Effector CD8-positive, alpha-beta T cell (primary cell): ENCODE measurements at regions not wholly inside any gene's neighbourhood (a gene's known extent, or its start where the extent isn't known, plus 50 kb on each side); places are given as distances from the start of the nearest gene placed in this dataset.
"Not testable (repeated sequence)": the region's sequence is repeated elsewhere in the genome, so short reads cannot be mapped to it uniquely, and the experiment has no call there.

ENCODE experiments used
- DNase-seq: peaks from one replicate; lab custom pipeline; 2025; lab: John Stamatoyannopoulos, UW

DNA sequence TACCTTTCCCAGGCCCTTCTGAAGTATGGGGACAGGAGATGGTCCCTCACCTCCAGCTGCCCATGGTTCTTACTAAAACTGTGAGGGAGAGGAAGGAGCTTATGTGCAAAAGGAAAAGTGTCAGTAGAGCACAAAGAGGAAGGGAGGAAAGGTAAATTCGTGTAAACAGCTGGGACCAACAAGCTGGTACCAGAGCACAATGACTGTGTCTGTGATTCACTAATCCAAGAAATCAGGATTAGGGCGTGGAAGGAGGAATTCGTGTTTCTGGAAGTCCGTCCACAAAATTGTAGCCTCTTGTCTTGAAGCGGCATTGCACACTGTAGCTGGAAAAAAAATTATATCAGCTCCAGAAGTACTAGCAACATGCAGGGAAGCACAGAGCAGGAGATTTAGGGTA is 129.0 kb upstream of the RREB1 start:
- no peak for DNase-seq

DNA sequence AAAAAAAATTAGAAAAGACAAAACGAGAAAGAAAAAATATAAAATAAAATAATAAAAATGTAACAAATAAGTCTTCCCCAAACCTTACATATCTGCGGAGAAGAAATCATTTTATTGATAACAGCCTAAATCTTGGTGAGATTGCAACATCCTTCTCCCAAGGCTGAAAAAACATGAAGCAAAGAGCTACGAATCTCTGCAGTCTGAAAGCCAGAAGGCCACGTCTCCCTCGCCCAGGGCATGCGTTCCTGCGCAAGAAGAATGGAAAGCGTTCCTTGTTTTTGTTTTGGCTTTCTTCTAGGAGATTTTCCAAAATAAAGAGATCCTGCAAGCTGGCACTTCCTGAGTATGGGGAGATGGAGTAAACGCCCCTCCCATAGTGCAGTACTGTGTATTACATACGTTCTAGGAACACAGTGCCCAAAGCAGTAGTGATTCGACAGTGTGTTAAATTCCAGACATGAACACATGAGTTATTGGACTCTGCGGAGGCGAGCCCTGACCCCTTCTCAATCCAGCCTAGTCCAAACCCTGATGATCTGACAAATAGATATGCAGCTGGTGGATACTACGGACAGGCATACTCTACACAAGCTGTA is 126.7 kb upstream of the RREB1 start:
- DNase-seq: no peak

DNA sequence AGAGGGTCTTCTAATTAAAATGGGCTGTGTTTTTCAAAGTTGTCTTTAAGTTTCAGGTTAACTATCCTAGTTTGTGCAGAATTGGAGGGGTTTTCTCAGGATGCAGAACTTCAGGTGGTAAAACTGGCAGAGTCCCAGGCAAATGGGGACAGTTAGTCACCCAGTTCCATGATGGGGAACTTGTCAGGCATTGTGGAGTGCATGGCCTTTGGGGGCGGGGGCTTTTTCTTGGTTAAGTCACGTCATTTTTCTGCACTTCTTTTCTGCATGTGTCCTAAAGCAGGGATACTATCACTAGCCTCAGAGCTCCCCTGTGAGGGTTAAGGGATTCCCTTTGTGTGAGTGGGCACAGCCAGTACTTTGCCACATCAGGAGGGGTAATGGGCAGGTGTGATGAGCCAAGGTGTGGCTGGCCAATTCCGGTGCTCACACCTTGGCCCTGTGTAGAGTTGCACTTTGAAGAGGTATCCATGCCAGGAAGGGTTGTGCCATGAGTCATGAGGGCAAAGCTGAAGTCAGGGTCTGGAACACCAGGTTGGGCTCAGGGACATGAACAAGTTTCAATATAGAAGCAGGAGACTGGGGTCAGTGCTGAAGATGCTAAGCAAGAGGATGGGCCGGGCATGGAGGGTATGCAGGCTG is 126.0 kb upstream of the RREB1 start:
- no peak for DNase-seq

DNA sequence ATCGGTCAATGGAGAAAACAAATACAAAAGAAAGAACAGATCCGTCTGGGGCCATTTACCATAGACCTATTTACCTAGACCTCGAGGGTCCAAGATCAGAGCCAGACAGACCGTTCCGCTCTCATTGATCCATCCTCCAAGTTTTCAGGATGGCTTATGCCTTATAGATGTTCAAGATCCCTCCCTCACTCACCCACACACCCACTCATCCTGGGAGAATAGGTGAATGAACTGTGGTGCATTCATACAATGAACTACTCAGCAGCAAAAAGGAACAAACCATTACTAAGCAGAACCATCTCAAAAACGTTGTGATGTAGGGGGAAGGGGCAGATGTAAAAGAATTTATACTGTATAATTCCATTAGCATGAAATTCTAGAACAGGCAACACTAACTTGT is 125.1 kb upstream of the RREB1 start:
- DNase-seq: no peak

DNA sequence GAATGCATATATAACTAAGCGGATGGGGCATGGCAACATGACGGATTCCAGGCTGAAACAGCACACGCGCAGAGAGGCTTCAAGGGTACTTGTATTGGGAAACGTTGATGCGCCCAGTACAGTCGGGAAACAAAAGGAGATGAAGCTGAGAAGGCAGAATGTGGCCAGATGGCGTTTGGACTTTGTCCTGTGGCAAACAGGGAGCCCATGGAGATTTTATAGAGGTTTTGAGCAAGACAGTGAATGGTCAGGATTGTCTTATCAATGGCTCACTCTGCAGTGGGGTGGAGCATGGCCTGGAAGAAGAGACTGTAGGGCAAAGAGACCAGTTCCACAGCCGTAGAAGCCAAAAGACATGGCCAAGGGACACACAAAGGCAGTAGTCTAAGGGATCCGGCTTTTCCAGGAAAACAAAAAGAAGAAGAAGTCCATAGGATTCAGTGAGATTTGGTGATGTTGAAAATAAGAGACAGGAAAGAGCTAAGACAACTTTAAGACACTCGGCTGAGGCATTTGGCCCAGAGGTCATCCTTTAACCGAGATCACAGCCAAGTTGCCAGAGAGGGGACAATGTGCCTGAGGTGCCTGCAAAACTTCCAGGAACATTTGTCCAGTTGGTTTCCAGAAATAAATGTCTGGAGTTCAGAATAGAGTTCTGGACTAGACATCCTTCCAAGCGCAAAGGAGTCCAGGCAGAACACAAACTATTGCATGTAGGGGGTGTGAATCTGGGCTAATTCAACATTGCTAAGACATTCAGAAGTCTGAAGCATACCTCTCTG is 123.0 kb upstream of the RREB1 start:
- DNase-seq: no peak

DNA sequence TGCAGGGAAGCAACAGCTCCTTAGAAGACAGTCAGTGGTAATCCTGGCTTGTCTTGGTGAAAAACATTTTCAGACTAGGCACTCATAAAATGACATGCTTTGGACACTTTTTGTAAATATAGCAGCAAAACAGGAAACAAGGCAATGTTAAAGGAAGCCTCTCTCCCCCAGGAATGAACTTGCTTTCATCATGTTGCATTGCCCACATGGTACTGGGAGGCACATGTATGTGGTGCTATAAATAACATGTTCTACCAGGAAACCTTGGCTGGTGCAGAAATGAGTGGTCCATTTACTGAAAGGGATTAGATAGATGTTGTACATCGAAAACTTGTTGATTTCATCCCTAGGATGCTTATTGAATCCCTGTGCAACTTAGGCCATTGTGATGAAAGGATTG is 121.4 kb upstream of the RREB1 start:
- no peak for DNase-seq

DNA sequence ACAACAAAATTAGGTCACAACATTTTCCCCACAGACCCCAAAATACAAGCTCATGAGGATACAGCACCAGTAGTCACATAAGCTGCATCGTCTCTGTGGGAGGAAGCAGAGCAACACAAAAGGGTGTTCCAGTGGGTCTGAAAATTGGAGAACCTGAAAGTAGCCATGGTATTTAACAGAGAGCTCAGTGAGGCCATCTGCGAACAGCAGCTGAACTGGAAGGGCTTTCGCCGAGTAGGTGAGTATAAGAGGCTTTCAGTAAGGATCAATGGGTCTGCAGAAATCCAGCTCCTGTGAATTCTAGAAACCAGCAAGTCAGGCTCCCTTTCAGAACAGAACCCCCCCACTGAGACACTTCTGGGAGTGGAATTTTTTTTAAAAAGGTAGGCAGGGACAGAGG is 120.0 kb upstream of the RREB1 start:
- no peak for DNase-seq

DNA sequence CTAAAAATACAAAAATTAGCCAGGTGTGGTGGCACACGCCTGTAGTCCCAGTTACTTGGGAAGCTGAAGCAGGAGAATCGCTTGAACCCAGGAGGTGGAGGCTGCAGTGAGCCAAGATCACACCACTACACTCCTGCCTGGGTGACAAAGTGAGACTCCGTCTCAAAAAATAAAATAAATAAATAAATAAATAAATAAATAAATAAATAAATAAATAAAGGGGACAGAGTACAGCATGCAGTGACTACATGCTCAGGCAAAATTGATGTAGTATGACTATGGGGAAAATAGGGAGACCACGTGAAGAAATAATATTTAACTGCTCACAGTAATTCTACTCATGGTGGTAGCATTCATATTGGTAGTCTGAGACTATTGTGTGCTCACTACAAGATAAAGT is 117.7 kb upstream of the RREB1 start:
- DNase-seq: not testable (repeated sequence)

DNA sequence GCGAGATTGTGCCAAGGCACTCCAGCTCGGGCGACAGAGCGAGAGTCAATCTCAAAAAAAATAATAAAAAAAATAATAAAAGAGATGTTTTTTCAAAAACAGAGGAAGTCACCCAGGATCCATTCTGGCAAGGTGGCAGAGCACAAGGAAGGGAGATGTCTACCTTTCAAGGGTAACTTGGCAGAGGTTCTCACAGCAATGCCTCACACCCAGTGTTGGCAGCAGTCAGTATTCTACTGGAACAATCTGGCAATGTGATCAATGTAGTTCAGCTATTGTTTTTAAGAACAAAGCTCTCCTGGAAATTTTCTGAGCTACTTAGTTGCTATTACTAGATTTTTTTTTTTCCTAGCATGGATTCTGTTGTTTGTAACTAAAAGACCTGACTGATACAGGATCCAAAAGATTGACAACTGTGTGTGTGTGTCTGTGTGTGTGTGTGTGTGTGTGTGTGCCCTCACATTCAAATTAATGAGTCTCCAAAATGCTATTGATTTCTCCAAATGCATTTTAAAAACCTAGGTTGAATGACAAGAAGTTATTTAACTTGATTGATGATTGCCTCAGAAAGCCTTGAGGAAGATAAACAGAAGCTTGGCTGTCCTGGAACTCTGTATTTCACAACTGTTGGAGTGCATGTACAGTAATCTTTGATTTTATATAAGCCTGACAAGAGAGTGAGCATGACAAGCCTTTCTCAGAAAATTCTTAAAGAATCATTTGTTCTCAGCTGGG is 114.1 kb upstream of the RREB1 start:
- DNase-seq: no peak

DNA sequence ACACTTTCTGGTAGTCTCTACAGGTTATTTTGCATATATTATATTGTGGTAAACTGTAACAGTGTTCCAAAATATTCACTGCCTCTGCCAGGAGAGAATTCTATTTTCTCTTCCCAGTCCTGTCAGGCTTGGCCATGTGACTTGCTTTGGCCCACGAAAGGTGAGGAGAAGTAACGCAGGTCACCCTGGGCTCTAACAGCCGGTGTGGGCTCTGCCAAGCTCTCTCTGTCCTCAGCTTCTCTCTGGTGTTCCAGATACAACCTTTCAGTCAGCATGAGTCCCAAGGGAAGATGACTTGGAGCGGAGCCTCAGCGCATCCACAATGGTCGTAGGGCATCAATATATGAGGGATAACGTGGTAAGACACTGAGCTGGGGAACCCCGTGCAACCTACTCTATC is 113.0 kb upstream of the RREB1 start:
- DNase-seq: no peak

DNA sequence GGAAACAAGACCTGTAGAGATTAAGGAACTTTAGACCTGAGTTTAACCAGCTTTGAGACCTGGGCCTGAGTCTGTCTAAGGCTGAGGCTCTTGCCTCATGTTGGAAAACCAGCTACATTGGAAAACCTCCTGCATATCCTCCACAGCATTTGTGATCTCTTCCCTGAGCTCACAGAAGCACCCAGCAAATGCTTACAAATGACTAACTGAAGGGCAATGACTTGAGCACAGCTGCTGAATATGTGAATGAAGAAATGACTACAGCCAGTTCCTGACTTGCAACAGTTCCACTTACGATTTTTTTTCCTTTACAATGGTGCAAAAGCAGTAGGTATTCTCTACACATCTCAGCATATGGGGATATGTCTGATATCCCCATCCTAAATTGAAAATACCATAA is 112.4 kb upstream of the RREB1 start:
- no peak for DNase-seq

DNA sequence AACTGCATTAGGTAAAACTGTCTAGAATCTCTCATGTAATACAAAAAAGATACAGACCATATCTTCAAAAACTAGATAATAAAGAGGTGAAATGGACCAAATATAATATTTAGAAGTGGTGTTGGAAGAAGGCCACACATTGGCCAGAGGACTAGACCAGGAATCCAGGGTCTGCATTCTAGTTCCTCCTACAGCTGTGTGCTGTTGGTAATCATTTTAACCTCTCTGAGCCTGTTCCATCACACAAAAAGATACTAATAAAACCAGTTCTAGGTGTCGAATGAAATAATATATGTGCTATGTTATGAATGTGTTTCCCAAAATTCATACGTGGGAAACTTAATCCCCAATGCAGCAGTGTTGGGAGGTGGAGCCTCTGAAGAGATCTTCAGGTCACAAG is 111.6 kb upstream of the RREB1 start:
- no peak for DNase-seq

DNA sequence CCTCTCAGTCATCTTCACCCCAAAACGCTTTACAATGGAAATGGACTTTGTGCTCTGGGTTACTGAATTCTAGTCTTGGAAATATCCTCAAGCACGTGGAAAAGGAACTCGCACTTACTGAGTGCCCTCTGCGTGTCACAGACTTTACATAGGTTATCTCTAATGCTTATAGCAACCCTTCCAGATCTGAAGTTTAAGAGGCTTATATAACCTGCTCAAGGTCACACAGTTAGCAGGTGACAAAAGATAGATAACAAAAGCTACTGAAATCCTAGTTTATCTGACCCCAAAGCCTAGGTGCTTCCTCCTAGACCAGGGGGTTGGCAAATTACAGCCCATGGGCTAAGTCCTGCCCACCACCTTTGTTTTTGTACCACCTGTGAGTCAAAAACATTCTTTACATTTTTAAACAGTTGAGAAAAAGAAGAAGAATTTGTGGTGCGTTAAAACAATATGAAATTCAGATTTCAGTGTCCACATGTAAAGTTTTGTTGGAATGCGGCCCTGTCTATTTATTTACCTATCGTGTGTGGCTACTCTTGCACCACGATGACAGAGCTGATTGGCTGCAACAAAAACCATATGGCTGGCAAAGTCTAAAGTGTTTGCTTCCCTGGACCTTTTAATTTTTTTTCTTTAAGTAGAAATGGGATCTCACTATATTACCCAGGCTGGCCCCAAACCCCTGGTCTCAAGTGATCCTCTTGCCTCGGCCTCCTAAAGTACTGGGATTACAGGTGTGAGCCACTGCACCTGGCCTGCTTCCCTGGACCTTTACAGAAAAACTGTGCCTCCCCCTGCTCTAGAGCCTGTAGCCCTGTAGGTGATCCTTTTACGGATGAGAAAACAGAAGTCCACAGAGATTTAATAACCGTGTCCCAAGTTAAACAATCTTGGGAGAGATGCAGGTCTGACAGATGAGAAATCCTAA is 110.2 kb upstream of the RREB1 start:
- no peak for DNase-seq

DNA sequence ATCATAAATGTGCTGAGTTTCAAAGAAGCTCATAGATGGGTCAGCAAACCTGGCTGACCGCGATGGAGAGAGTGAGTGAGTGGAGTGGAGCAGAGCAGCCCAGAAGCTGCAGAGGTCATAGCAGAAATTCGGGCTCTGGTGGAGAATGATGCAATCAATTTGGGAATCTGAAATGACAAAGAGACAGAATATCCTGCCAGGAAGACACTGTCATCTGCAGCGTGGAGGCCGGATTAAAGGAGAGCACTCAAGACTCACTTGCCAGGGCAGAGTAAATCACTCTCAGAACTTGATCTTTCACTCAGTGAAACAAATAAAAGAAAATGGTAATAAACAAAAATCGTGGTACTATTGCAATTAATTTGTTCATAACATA is 109.6 kb upstream of the RREB1 start:
- no peak for DNase-seq

DNA sequence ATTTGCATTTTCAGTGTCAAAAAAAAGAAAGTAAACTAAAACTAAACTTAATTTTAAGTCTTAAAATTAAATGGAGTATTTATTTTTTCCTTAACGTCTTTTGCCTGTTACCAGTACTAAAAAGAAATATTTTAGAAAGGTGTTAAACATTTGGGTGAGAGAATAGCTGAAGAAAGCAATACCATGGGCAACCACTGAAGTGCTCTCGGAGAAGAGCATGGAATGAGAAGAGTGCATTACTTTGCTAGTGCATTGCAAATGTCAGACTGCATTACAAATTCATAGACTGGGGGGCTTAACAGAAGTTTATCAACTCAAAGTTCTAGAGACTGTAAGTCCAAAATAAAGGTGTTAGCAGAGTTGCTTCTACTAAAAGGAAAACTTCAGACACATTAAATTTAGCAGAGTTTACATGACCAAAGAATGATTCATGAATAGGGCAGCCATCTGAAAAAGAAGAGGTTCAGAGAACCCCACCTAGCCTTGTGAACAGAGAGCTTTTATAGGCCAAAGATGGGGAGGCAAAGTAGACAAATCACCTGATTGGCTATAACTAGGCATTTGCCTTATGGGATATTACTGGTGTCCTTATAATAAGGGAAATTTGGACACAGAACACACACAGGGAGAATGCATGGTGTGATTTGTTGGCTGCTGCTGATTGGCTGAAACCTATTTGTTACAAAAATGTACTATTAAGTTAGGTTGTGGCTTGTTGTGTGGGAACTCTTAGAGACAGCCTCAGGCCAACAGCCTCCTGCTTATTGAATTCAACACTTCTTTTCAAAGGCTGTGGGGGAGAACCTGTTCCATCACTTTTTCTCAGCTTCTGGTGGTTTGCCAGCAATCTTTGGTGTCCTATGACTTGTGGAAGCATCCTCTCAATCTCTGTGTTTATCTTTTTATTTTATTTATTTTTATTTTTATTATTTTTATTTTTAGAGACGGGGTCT is 106.7 kb upstream of the RREB1 start:
- no peak for DNase-seq

DNA sequence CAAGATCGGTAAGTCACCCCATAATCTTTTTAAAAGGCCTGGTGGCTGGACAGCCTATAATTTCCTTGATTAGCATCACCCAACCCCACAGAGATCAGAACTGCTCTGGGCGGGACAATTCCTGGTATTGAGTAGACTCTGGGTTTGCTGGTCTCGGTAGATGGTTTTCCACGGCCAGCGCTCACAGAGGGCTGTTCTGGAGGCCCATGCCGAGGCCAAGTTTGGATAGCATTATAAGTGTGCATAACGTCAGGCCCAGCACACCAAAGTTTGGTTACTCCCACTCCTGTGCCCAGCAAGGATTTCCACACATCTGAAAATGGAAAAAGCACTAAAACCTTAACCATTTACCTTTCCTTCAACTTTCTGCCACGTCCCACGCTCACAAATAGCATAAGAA is 104.7 kb upstream of the RREB1 start:
- DNase-seq: no peak

DNA sequence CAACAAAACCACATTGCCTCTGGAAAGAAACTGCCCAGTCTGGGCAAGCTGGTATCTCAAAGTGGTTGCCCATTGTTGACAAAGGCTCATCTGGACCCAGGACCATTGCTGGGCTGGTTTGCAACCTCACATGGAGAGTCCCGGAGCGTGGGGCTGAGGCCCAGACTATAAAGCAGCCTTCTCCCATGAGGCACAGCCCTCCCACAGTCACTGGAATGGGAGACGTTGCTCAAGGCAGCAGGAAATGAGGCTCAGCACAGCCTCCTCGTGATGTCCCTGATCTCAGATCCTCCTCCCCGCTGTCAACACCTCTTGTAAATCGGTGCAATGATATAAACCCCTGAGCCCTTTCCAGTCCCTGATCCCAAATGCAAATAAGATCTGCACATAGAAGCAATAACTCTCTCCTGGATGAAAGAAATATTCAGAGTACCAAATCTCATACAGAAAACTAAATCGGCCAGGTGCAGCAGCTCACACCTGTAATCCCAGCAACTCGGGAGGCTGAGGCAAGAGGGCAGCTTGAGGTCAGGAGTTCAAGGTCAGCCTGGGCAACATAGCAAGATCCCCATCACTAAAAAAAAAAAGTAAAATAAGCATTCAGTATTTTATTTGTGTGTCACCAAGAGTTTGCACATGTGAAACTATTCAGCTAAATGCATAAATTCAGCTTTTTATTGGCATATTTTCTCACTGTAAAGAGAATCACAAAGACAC is 103.0 kb upstream of the RREB1 start:
- DNase-seq: no peak

DNA sequence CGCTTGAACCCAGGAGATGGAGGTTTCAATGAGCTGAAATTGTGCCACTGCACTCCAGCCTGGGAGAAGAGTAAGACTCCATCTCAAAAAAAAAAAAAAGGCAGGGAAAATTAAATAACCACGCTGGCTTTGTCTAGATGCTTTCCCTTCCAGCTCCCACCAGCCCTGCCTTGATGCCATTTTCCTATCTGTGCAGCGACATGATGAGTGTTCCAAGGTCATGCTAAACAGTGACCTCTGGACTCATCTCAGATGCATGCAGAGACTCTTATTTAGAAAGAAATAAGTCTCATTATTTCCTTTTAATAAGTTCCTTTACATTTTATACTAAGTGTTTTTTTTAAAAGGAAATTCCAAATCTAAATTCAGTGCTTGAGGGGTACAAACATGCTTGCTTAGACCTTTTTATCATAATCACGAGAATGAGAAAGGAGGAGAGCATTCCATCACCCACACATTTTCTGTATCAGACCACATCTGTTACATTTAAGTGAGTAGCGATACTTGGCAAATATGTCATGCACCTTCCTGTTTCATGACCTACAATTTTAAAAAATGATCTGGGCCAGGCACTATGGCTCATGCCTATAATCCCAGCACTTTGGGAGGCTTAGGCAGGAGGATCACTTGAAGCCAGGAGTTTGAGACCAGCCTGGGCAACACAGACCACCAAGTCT is 101.1 kb upstream of the RREB1 start:
- no peak for DNase-seq

DNA sequence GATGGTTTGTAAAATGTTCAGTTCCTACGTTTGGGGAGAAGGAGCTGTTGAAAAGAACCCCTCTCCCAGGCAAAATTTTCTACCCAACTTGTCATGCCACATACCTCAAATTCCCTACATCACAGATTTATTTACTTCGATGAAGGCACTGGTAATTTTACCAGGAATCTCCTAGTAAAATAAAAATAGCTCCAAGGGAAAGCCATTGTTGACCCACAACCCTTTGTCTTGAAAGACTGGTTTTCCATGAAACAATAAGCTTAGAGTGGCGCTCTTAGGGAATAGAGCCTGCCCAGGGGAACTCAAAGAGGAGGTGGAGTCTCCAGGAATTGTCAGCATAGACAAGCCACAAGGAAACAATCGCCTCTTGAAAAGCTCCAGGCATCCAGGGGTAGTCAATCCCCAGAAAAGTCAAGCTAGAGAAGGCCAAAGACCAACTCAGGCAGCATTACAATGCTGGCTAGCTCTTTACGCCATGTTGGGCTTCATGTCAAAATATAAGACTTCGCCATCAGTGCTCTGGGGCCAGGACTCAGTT is 99.2 kb upstream of the RREB1 start:
- DNase-seq: no peak
